Loucy (cell line): ENCODE measurements at regions not wholly inside any gene's neighbourhood (a gene's known extent, or its start where the extent isn't known, plus 50 kb on each side); places are given as distances from the start of the nearest gene placed in this dataset.

ENCODE experiments used
- H2AFZ ChIP-seq: fragments of 200-600 bp; sonication (generic); 2 replicates; pipeline ENCODE4 v1.6.0; 2016; ENCODE audit warnings: antibody characterized with exemption, mild to moderate bottlenecking, low read length, moderate library complexity
- H3F3A ChIP-seq: fragments of 200-600 bp; 2 replicates; pipeline ENCODE4 v1.6.0; 2016; ENCODE audit warnings: antibody characterized with exemption, low read depth, mild to moderate bottlenecking
- H3K27me3 ChIP-seq: fragments of 200-600 bp; sonication (generic); 2 replicates; pipeline ENCODE4 v1.6.1; 2014; ENCODE audit warnings: low read length, mild to moderate bottlenecking; ENCODE audit not compliant: insufficient read depth, poor library complexity, severe bottlenecking
- H3K36me3 ChIP-seq: fragments of 200-600 bp; sonication (generic); 2 replicates; pipeline ENCODE4 v1.6.1; 2016; ENCODE audit warnings: low read length; ENCODE audit not compliant: insufficient read depth
- H3K4me1 ChIP-seq: fragments of 200-600 bp; sonication (generic); 2 replicates; pipeline ENCODE4 v1.5.1; 2014; ENCODE audit warnings: low read length, mild to moderate bottlenecking; ENCODE audit not compliant: insufficient read depth, poor library complexity, severe bottlenecking
- H3K4me2 ChIP-seq: fragments of 200-600 bp; sonication (generic); 2 replicates; pipeline ENCODE4 v1.6.0; 2014; ENCODE audit warnings: antibody characterized with exemption, low read length, low read depth, mild to moderate bottlenecking; ENCODE audit not compliant: poor library complexity, severe bottlenecking
- H3K4me3 ChIP-seq: fragments of 200-600 bp; sonication (generic); 2 replicates; pipeline ENCODE4 v1.5.1; 2014; ENCODE audit warnings: low read length, mild to moderate bottlenecking, mixed read lengths; ENCODE audit not compliant: poor library complexity, severe bottlenecking
- H3K79me2 ChIP-seq: fragments of 200-600 bp; sonication (generic); 2 replicates; pipeline ENCODE4 v1.6.1; 2014; ENCODE audit warnings: low read length; ENCODE audit not compliant: insufficient read depth
- H3K9ac ChIP-seq: fragments of 200-600 bp; sonication (generic); 2 replicates; pipeline ENCODE4 v1.6.0; 2014; ENCODE audit warnings: mild to moderate bottlenecking, low read depth, low read length, moderate library complexity; ENCODE audit not compliant: poor library complexity, severe bottlenecking
- H3K9me2 ChIP-seq: fragments of 200-600 bp; sonication (generic); replicated peaks from 2 replicates; pipeline ENCODE4 v1.6.1; 2016; ENCODE audit warnings: low read depth, low read length, mixed read lengths
- H3K9me3 ChIP-seq: fragments of 200-600 bp; sonication (generic); 2 replicates; pipeline ENCODE4 v1.6.1; 2014; ENCODE audit warnings: mild to moderate bottlenecking, antibody characterized with exemption, low read length, low read depth; ENCODE audit not compliant: insufficient read depth
- H4K20me1 ChIP-seq: fragments of 200-600 bp; sonication (generic); 2 replicates; pipeline ENCODE4 v1.6.0; 2014; ENCODE audit warnings: antibody characterized with exemption, low read length, mild to moderate bottlenecking; ENCODE audit not compliant: insufficient read depth, poor library complexity, severe bottlenecking
- EZH2phosphoT487 ChIP-seq: fragments of 200-600 bp; IDR thresholded peaks from 2 replicates; pipeline ENCODE4 v1.6.1; 2018; ENCODE audit warnings: antibody characterized with exemption, mild to moderate bottlenecking, moderate library complexity, borderline replicate concordance
- TF ChIP-seq, protein P1 (sequence below): fragments of 200-600 bp; sonication (generic); conservative IDR thresholded peaks from 2 replicates; pipeline ENCODE4 v1.5.1; 2014; ENCODE audit warnings: mild to moderate bottlenecking, antibody characterized with exemption, low read length

- Histone ChIP-seq H3K9me3 (no peaks in the 10 kb centered on the region), H3K4me3 (no peak overlapping the region), H3F3A (no peaks in the 10 kb centered on the region), H3K36me3 (no peaks in the 10 kb centered on the region), H3K79me2 (no peaks in the 10 kb centered on the region), H2AFZ (no peak overlapping the region), H3K4me2 (no peak overlapping the region), H3K4me1 (no peaks in the 10 kb centered on the region), H3K27me3 (no peaks in the 10 kb centered on the region), H3K9ac (no peak overlapping the region), H3K9me2 (no peaks in the 10 kb centered on the region), H4K20me1 (no peaks in the 10 kb centered on the region)
- TF ChIP-seq, protein P1, sequence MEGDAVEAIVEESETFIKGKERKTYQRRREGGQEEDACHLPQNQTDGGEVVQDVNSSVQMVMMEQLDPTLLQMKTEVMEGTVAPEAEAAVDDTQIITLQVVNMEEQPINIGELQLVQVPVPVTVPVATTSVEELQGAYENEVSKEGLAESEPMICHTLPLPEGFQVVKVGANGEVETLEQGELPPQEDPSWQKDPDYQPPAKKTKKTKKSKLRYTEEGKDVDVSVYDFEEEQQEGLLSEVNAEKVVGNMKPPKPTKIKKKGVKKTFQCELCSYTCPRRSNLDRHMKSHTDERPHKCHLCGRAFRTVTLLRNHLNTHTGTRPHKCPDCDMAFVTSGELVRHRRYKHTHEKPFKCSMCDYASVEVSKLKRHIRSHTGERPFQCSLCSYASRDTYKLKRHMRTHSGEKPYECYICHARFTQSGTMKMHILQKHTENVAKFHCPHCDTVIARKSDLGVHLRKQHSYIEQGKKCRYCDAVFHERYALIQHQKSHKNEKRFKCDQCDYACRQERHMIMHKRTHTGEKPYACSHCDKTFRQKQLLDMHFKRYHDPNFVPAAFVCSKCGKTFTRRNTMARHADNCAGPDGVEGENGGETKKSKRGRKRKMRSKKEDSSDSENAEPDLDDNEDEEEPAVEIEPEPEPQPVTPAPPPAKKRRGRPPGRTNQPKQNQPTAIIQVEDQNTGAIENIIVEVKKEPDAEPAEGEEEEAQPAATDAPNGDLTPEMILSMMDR = no peak
- no peak for TF ChIP-seq EZH2phosphoT487
These were observed 213.0 kb downstream of the FOXO1 start for GRCh38 chr13:40453351-40454021.

DNA sequence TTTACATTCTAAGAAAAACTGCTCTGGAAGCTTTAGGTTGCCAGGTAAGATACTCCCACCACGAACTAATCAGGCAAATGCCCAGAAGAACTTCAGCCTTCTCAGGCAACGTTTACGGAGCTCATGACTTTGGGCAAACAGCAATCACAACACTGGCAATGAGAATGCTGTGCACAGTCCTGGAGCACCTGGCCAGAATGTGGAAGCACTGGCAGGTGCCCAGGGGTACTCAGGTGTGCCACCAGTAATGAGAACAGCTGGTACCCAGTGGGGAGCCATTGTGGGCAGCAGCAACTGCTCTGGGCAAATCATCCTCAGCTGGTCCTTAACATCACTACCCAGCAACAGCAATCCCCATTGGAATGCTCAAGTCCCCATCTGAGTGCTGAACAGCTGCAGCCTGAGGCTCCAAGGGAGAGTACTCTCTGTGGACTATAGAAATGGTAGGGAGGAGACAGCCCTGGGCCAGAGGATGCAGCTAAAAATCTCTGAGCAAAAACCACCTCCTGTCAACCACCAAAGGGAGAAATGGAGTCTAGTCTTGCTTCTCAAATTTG is 210.0 kb downstream of the FOXO1 start:
- H3F3A ChIP-seq = no peaks in the 10 kb centered on the region
- H2AFZ ChIP-seq = no peak overlapping the region
- H3K9ac ChIP-seq = no peak overlapping the region
- no peaks in the 10 kb centered on the region for H4K20me1 ChIP-seq
- no peaks in the 10 kb centered on the region for H3K4me1 ChIP-seq
- no peaks in the 10 kb centered on the region for H3K27me3 ChIP-seq
- H3K4me3 ChIP-seq = no peak overlapping the region
- no peak overlapping the region for H3K4me2 ChIP-seq
- TF ChIP-seq, protein P1 = no peak
- TF ChIP-seq EZH2phosphoT487 = no peak
- no peaks in the 10 kb centered on the region for H3K9me2 ChIP-seq
- no peaks in the 10 kb centered on the region for H3K9me3 ChIP-seq
- H3K79me2 ChIP-seq = no peaks in the 10 kb centered on the region
- H3K36me3 ChIP-seq = no peaks in the 10 kb centered on the region

DNA sequence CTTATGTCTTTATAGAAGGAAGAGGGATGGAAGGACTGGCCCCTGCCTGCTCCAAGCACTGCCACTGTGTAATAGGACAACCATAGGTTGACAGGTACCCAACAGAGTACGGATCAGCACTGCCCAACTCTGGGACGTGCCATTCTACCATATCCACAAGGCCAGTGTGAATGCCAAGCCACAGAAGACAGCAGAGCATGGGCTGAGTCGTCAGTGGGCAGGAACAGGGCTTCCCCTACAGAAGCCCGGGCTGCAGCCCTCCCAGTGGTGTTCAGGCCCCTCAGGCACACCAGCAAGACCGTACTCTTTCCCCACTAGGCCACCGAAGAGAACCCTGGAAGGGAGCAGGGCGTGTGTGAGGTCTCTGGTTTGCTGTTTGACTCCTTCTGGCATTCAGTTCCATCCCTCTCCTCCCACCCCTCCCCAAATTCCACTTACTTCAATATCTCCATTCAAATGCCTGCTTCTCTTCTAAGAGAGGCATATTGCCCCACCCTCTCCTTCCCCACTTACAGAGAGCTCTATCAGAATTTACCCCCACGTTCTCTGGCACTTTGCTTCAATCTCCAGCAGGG is 209.4 kb downstream of the FOXO1 start:
- H3K9me2 ChIP-seq = no peaks in the 10 kb centered on the region
- no peaks in the 10 kb centered on the region for H4K20me1 ChIP-seq
- no peak overlapping the region for H2AFZ ChIP-seq
- no peaks in the 10 kb centered on the region for H3K4me1 ChIP-seq
- H3K36me3 ChIP-seq = no peaks in the 10 kb centered on the region
- H3K9me3 ChIP-seq = no peaks in the 10 kb centered on the region
- H3K27me3 ChIP-seq = no peaks in the 10 kb centered on the region
- no peaks in the 10 kb centered on the region for H3F3A ChIP-seq
- no peak for TF ChIP-seq EZH2phosphoT487
- TF ChIP-seq, protein P1 = no peak
- no peak overlapping the region for H3K9ac ChIP-seq
- no peak overlapping the region for H3K4me2 ChIP-seq
- no peaks in the 10 kb centered on the region for H3K79me2 ChIP-seq
- H3K4me3 ChIP-seq = no peak overlapping the region
